H4 (cell line): ENCODE measurements at regions not wholly inside any gene's neighbourhood (a gene's known extent, or its start where the extent isn't known, plus 50 kb on each side); places are given as distances from the start of the nearest gene placed in this dataset.
"Not testable (repeated sequence)": the region's sequence is repeated elsewhere in the genome, so short reads cannot be mapped to it uniquely, and the experiment has no call there.

Experiments
- DNase-seq: peaks from one replicate; pipeline ENCODE4 v3.0.0-alpha.2; 2015; ENCODE audit warnings: low spot score

- no peak for DNase-seq
These were observed 136.2 kb upstream of the BOD1L1 start for GRCh38 chr4:13763707-13764106.

- no peak for DNase-seq
These were observed 138.0 kb upstream of the BOD1L1 start for GRCh38 chr4:13765539-13765938.

GRCh38 chr4:13766761-13767540 is 139.4 kb upstream of the BOD1L1 start:
- no peak for DNase-seq

- no peak for DNase-seq
These were observed 149.8 kb upstream of the BOD1L1 start for GRCh38 chr4:13777341-13777740.

GRCh38 chr4:13778367-13778766 is 150.8 kb upstream of the BOD1L1 start:
- no peak for DNase-seq

GRCh38 chr4:13782231-13782630 is 154.7 kb upstream of the BOD1L1 start:
- no peak for DNase-seq

- DNase-seq: no peak
These were observed 156.4 kb upstream of the BOD1L1 start for GRCh38 chr4:13783800-13784411.

- no peak for DNase-seq
These were observed 165.6 kb upstream of the BOD1L1 start for GRCh38 chr4:13793020-13793710.

- no peak for DNase-seq
These were observed 167.5 kb upstream of the BOD1L1 start for GRCh38 chr4:13794819-13795565.

GRCh38 chr4:13797061-13797460 is 169.5 kb upstream of the BOD1L1 start:
- no peak for DNase-seq

GRCh38 chr4:13815231-13815630 is 187.7 kb upstream of the BOD1L1 start:
- no peak for DNase-seq

- no peak for DNase-seq
These were observed 188.9 kb upstream of the BOD1L1 start for GRCh38 chr4:13816472-13816871.

GRCh38 chr4:13821522-13821921 is 194.0 kb upstream of the BOD1L1 start:
- DNase-seq: no peak

- DNase-seq: not testable (repeated sequence)
These were observed 198.3 kb upstream of the BOD1L1 start for GRCh38 chr4:13825822-13826221.

- DNase-seq: peak; percentile 12
These were observed 201.9 kb upstream of the BOD1L1 start for GRCh38 chr4:13829457-13829856.

- DNase-seq: no peak
These were observed 202.9 kb upstream of the BOD1L1 start for GRCh38 chr4:13830449-13830848.

GRCh38 chr4:13833171-13833804 is 205.8 kb upstream of the BOD1L1 start:
- no peak for DNase-seq

GRCh38 chr4:13836946-13837912 is 209.7 kb upstream of the BOD1L1 start:
- DNase-seq: no peak

GRCh38 chr4:13840502-13841190 is 213.1 kb upstream of the BOD1L1 start:
- DNase-seq: no peak

GRCh38 chr4:13844740-13845139 is 217.2 kb upstream of the BOD1L1 start:
- DNase-seq: no peak
